GM23338 (cell line): ENCODE measurements at regions not wholly inside any gene's neighbourhood (a gene's known extent, or its start where the extent isn't known, plus 50 kb on each side); places are given as distances from the start of the nearest gene placed in this dataset.

ENCODE experiments used
- ATAC-seq: fragments of 200-7000 bp; cut with Tn5 transposase; 3 replicates; pipeline ENCODE4 v1.9.1; 2020
- DNase-seq: peaks from one replicate; pipeline ENCODE4 v3.0.0-alpha.2; 2015; ENCODE audit warnings: low spot score
- H2AFZ ChIP-seq: fragments of 200-600 bp; sonication (generic); 2 replicates; pipeline ENCODE4 v1.8.0; 2016; ENCODE audit warnings: antibody characterized with exemption, mild to moderate bottlenecking, moderate library complexity
- H3F3A ChIP-seq: fragments of 200-600 bp; sonication (generic); replicated peaks from 2 replicates; pipeline ENCODE4 v1.8.0; 2017; ENCODE audit warnings: antibody characterized with exemption, mixed run types, low read depth
- H3K27ac ChIP-seq: fragments of 200-600 bp; sonication (generic); 2 replicates; pipeline ENCODE4 v1.6.1; 2016; ENCODE audit warnings: low read depth
- H3K27me3 ChIP-seq: fragments of 200-600 bp; sonication (generic); 2 replicates; pipeline ENCODE4 v1.8.0; 2016; ENCODE audit warnings: mild to moderate bottlenecking, mixed run types, moderate library complexity; ENCODE audit not compliant: insufficient read depth
- H3K36me3 ChIP-seq: fragments of 200-600 bp; sonication (generic); 2 replicates; pipeline ENCODE4 v1.8.0; 2016; ENCODE audit warnings: mild to moderate bottlenecking; ENCODE audit not compliant: insufficient read depth
- H3K4me1 ChIP-seq: fragments of 200-600 bp; sonication (generic); 2 replicates; pipeline ENCODE4 v1.8.0; 2016; ENCODE audit warnings: mild to moderate bottlenecking, moderate library complexity; ENCODE audit not compliant: insufficient read depth
- H3K4me2 ChIP-seq: fragments of 200-600 bp; sonication (generic); 2 replicates; pipeline ENCODE4 v1.7.1; 2017; ENCODE audit warnings: mixed run types
- H3K4me3 ChIP-seq: fragments of 200-600 bp; sonication (generic); 2 replicates; pipeline ENCODE4 v1.6.1; 2016; ENCODE audit warnings: mixed run types
- H3K79me2 ChIP-seq: fragments of 200-600 bp; sonication (generic); replicated peaks from 2 replicates; pipeline ENCODE4 v1.8.0; 2017; ENCODE audit warnings: mild to moderate bottlenecking; ENCODE audit not compliant: insufficient read depth
- H3K9me2 ChIP-seq: fragments of 200-600 bp; sonication (generic); 2 replicates; pipeline ENCODE4 v1.8.0; 2017; ENCODE audit not compliant: insufficient read depth
- H4K20me1 ChIP-seq: fragments of 200-600 bp; sonication (generic); replicated peaks from 2 replicates; pipeline ENCODE4 v1.8.0; 2017; ENCODE audit warnings: mild to moderate bottlenecking; ENCODE audit not compliant: insufficient read depth
- H3K27ac Mint-ChIP-seq: 2 replicates; pipeline ENCODE4 v1.8.0; 2020; ENCODE audit warnings: inconsistent platforms, mild to moderate bottlenecking, moderate library complexity, mixed read lengths
- H3K27me3 Mint-ChIP-seq: 3 replicates; pipeline ENCODE4 v1.8.0; 2022; ENCODE audit warnings: low read depth, mild to moderate bottlenecking, moderate library complexity, mixed read lengths, inconsistent platforms; ENCODE audit not compliant: insufficient read depth, poor library complexity
- H3K36me3 Mint-ChIP-seq: 3 replicates; pipeline ENCODE4 v1.8.0; 2021; ENCODE audit warnings: low read depth, mild to moderate bottlenecking, inconsistent platforms, moderate library complexity, mixed read lengths
- H3K4me1 Mint-ChIP-seq: 3 replicates; pipeline ENCODE4 v1.8.0; 2020; ENCODE audit warnings: mild to moderate bottlenecking, inconsistent platforms, mixed read lengths
- H3K4me3 Mint-ChIP-seq: 3 replicates; pipeline ENCODE4 v1.8.0; 2021; ENCODE audit warnings: moderate library complexity, mild to moderate bottlenecking, inconsistent platforms, mixed read lengths
- H3K9me3 Mint-ChIP-seq: 3 replicates; pipeline ENCODE4 v1.8.0; 2020; ENCODE audit warnings: moderate library complexity, mild to moderate bottlenecking, inconsistent platforms, mixed read lengths
- EZH2 ChIP-seq: fragments of 200-600 bp; sonication (generic); IDR thresholded peaks from one replicate; pipeline ENCODE4 v1.8.0; 2017; ENCODE audit warnings: antibody characterized with exemption, mild to moderate bottlenecking, low read depth; ENCODE audit not compliant: unreplicated experiment
- NANOG ChIP-seq: IDR thresholded peaks from 2 replicates; pipeline ENCODE4 v1.6.1; 2016; ENCODE audit warnings: antibody characterized with exemption, borderline replicate concordance
- TF ChIP-seq, protein P1 (sequence below): IDR thresholded peaks from one replicate; pipeline ENCODE4 v1.6.1; 2018; ENCODE audit warnings: antibody characterized with exemption; ENCODE audit not compliant: unreplicated experiment
- TF ChIP-seq, protein P2 (sequence below): IDR thresholded peaks from 2 replicates; pipeline ENCODE4 v1.6.1; 2016; ENCODE audit warnings: antibody characterized with exemption
- TF ChIP-seq, protein P3 (sequence below): fragments of 250-450 bp; sonication (Bioruptor Pico); IDR thresholded peaks from 2 replicates; pipeline ENCODE4 v1.5.0; 2020; ENCODE audit warnings: mild to moderate bottlenecking, moderate library complexity

DNA sequence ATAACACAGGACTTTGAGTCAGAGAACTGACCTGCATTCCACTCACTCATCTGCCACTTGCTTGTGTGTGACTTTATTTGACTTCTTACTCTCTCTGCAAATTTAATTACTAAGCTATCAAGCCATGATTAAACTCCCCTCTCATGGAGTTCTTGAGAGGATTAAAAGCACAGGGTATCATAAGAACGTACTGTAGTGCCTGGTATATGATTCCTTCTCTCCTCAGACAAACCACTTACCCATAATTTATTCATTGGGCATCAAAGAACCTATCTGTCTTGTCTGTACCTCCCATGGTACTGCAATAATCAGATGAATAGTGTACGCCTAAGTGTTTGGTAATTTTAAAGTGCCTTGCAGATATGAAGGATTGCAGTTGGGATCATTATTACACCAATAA, 130.6 kb upstream of the UBASH3B start (continued):
- TF ChIP-seq, protein P1, sequence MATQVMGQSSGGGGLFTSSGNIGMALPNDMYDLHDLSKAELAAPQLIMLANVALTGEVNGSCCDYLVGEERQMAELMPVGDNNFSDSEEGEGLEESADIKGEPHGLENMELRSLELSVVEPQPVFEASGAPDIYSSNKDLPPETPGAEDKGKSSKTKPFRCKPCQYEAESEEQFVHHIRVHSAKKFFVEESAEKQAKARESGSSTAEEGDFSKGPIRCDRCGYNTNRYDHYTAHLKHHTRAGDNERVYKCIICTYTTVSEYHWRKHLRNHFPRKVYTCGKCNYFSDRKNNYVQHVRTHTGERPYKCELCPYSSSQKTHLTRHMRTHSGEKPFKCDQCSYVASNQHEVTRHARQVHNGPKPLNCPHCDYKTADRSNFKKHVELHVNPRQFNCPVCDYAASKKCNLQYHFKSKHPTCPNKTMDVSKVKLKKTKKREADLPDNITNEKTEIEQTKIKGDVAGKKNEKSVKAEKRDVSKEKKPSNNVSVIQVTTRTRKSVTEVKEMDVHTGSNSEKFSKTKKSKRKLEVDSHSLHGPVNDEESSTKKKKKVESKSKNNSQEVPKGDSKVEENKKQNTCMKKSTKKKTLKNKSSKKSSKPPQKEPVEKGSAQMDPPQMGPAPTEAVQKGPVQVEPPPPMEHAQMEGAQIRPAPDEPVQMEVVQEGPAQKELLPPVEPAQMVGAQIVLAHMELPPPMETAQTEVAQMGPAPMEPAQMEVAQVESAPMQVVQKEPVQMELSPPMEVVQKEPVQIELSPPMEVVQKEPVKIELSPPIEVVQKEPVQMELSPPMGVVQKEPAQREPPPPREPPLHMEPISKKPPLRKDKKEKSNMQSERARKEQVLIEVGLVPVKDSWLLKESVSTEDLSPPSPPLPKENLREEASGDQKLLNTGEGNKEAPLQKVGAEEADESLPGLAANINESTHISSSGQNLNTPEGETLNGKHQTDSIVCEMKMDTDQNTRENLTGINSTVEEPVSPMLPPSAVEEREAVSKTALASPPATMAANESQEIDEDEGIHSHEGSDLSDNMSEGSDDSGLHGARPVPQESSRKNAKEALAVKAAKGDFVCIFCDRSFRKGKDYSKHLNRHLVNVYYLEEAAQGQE, result no peak
- TF ChIP-seq, protein P2, sequence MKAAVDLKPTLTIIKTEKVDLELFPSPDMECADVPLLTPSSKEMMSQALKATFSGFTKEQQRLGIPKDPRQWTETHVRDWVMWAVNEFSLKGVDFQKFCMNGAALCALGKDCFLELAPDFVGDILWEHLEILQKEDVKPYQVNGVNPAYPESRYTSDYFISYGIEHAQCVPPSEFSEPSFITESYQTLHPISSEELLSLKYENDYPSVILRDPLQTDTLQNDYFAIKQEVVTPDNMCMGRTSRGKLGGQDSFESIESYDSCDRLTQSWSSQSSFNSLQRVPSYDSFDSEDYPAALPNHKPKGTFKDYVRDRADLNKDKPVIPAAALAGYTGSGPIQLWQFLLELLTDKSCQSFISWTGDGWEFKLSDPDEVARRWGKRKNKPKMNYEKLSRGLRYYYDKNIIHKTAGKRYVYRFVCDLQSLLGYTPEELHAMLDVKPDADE, result no peak
- TF ChIP-seq NANOG, result no peak

DNA sequence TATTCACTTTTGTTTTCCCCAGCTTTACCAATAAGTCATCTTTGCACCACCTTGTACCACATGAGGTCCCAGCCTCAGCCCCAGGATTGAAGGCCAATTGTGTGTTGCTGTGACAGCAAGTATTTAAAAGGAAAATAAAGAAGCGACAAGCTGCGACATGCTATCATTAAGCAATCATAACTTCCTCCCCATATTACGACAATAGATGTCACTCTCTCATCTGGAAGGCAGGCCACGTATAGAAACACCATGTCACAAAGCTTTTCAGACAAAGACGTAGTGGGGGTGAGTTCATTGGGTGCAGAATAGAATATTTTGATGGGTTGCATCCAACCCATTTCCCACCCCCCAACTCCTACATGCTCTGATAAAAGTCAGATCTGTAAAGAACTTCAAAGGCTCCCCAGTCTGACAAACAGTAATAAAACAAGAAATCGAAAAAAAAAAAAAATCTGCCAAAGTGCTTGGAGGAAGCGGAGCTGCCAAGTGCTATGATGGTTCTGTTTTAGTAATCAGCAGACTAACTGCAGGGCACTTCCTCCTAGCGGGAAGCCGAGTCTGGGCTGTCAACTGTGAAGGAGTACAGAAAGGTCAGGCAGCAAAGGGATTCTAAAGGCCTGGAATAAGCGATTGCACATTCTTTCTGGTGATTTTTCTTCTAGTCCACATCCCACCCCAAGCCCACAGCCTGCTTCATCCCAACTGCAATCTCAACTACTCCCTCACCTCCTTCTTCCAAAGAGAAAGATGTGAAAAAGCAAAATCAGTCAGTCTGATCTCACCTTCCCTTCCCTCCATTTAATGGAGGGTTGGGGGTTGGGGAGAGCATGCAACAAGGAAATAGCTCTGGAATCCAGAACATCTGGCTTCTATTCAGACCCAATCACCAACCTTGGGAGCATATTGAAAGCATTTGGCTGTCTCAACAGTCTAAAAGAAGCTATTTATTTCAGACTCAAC, 131.4 kb upstream of the UBASH3B start:
- Histone ChIP-seq H3K4me1 (peaks cover 21% of the 10 kb centered on the region), H3K4me2 (peak overlapping the region; percentile 56), H3K36me3 (peaks cover 3% of the 10 kb centered on the region; the same call in 1 of the 2 replicates), H3K27ac (peak overlapping the region; percentile 60), H3K9me2 (peaks cover 15% of the 10 kb centered on the region; the same call in 1 of the 2 replicates), H4K20me1 (no peaks in the 10 kb centered on the region), H3K4me3 (no peak overlapping the region), H3K27me3 (no peaks in the 10 kb centered on the region), H3F3A (no peaks in the 10 kb centered on the region), H3K79me2 (no peaks in the 10 kb centered on the region), H2AFZ (peak overlapping the region; percentile 3; the same call in 1 of the 2 replicates)
- peak; percentile 66 for ATAC-seq
- Mint-ChIP-seq H3K4me3 (peak overlapping the region; percentile 22; the same call in 1 of the 3 replicates), H3K4me1 (peaks cover 35% of the 10 kb centered on the region), H3K27me3 (no peaks in the 10 kb centered on the region), H3K36me3 (peaks cover 9% of the 10 kb centered on the region; the same call in 2 of the 3 replicates), H3K27ac (no peak overlapping the region), H3K9me3 (no peaks in the 10 kb centered on the region; the same call in 2 of the 3 replicates)
- TF ChIP-seq, protein P3, sequence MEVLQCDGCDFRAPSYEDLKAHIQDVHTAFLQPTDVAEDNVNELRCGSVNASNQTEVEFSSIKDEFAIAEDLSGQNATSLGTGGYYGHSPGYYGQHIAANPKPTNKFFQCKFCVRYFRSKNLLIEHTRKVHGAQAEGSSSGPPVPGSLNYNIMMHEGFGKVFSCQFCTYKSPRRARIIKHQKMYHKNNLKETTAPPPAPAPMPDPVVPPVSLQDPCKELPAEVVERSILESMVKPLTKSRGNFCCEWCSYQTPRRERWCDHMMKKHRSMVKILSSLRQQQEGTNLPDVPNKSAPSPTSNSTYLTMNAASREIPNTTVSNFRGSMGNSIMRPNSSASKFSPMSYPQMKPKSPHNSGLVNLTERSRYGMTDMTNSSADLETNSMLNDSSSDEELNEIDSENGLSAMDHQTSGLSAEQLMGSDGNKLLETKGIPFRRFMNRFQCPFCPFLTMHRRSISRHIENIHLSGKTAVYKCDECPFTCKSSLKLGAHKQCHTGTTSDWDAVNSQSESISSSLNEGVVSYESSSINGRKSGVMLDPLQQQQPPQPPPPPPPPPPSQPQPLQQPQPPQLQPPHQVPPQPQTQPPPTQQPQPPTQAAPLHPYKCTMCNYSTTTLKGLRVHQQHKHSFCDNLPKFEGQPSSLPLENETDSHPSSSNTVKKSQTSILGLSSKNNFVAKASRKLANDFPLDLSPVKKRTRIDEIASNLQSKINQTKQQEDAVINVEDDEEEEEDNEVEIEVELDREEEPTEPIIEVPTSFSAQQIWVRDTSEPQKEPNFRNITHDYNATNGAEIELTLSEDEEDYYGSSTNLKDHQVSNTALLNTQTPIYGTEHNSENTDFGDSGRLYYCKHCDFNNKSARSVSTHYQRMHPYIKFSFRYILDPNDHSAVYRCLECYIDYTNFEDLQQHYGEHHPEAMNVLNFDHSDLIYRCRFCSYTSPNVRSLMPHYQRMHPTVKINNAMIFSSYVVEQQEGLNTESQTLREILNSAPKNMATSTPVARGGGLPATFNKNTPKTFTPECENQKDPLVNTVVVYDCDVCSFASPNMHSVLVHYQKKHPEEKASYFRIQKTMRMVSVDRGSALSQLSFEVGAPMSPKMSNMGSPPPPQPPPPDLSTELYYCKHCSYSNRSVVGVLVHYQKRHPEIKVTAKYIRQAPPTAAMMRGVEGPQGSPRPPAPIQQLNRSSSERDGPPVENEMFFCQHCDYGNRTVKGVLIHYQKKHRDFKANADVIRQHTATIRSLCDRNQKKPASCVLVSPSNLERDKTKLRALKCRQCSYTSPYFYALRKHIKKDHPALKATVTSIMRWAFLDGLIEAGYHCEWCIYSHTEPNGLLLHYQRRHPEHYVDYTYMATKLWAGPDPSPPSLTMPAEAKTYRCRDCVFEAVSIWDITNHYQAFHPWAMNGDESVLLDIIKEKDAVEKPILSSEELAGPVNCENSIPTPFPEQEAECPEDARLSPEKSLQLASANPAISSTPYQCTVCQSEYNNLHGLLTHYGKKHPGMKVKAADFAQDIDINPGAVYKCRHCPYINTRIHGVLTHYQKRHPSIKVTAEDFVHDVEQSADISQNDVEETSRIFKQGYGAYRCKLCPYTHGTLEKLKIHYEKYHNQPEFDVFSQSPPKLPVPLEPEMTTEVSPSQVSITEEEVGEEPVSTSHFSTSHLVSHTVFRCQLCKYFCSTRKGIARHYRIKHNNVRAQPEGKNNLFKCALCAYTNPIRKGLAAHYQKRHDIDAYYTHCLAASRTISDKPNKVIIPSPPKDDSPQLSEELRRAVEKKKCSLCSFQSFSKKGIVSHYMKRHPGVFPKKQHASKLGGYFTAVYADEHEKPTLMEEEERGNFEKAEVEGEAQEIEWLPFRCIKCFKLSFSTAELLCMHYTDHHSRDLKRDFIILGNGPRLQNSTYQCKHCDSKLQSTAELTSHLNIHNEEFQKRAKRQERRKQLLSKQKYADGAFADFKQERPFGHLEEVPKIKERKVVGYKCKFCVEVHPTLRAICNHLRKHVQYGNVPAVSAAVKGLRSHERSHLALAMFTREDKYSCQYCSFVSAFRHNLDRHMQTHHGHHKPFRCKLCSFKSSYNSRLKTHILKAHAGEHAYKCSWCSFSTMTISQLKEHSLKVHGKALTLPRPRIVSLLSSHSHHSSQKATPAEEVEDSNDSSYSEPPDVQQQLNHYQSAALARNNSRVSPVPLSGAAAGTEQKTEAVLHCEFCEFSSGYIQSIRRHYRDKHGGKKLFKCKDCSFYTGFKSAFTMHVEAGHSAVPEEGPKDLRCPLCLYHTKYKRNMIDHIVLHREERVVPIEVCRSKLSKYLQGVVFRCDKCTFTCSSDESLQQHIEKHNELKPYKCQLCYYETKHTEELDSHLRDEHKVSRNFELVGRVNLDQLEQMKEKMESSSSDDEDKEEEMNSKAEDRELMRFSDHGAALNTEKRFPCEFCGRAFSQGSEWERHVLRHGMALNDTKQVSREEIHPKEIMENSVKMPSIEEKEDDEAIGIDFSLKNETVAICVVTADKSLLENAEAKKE (CRISPR knock-in tag), result peak; percentile 57
- TF ChIP-seq EZH2, result no peak
- DNase-seq, result peak; percentile 62
